ENCODE measurements at regions not wholly inside any gene's neighbourhood (a gene's known extent, or its start where the extent isn't known, plus 50 kb on each side); places are given as distances from the start of the nearest gene placed in this dataset.
"Not testable (repeated sequence)": the region's sequence is repeated elsewhere in the genome, so short reads cannot be mapped to it uniquely, and the experiment has no call there.

GRCh38 chr10:63675171-63675570 is 154.0 kb downstream of the REEP3 start:
- H3K4me3 ChIP-seq (ENCODE audit: low read depth, low read length), result no peak overlapping the region
- TF ChIP-seq, protein P1, sequence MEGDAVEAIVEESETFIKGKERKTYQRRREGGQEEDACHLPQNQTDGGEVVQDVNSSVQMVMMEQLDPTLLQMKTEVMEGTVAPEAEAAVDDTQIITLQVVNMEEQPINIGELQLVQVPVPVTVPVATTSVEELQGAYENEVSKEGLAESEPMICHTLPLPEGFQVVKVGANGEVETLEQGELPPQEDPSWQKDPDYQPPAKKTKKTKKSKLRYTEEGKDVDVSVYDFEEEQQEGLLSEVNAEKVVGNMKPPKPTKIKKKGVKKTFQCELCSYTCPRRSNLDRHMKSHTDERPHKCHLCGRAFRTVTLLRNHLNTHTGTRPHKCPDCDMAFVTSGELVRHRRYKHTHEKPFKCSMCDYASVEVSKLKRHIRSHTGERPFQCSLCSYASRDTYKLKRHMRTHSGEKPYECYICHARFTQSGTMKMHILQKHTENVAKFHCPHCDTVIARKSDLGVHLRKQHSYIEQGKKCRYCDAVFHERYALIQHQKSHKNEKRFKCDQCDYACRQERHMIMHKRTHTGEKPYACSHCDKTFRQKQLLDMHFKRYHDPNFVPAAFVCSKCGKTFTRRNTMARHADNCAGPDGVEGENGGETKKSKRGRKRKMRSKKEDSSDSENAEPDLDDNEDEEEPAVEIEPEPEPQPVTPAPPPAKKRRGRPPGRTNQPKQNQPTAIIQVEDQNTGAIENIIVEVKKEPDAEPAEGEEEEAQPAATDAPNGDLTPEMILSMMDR (IDR thresholded peaks at IDR 0.05; ENCODE audit: borderline replicate concordance, insufficient read depth, low read depth, low read length), result no peak

DNA sequence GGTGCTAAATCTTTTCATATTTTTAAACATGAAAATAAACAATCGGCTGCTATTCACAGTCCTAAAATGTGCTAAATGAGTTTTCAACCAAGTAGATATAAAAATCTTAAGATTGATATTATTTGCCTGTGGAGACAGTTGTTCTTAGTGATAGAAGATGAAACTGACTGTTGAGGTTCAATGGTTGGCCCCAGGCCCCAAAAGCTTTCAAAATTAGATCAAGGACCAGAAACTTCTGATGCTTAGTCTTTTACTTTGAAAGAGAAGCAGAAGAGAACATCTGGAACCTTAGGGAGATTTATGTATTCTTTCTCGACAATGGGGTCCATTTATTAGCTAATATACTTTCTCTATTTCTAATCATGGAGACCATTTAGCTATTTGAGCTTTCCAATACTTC is 155.8 kb downstream of the REEP3 start:
- TF ChIP-seq, protein P1 (IDR thresholded peaks at IDR 0.05; ENCODE audit: borderline replicate concordance, insufficient read depth, low read depth, low read length), result no peak
- no peak overlapping the region for H3K4me3 ChIP-seq (ENCODE audit: low read depth, low read length)

DNA sequence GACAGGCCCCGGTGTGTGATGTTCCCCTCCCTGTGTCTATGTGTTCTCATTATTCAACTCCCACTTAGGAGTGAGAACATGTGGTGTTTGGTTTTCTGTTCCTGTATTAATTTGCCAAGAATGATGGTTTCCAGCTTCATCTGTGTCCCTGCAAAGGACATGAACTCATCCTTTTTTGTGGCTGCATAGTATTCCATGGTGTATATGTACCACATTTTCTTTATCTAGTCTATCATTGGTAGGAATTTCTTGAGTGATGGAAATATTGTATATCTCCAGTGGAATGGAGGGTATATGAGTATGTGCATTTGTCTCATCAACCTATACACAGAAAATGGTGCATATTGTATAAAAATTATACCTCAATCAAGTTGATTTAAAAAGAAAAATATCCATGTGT is 159.3 kb downstream of the REEP3 start:
- H3K4me3 ChIP-seq (ENCODE audit: low read depth, low read length), result not testable (repeated sequence)

DNA sequence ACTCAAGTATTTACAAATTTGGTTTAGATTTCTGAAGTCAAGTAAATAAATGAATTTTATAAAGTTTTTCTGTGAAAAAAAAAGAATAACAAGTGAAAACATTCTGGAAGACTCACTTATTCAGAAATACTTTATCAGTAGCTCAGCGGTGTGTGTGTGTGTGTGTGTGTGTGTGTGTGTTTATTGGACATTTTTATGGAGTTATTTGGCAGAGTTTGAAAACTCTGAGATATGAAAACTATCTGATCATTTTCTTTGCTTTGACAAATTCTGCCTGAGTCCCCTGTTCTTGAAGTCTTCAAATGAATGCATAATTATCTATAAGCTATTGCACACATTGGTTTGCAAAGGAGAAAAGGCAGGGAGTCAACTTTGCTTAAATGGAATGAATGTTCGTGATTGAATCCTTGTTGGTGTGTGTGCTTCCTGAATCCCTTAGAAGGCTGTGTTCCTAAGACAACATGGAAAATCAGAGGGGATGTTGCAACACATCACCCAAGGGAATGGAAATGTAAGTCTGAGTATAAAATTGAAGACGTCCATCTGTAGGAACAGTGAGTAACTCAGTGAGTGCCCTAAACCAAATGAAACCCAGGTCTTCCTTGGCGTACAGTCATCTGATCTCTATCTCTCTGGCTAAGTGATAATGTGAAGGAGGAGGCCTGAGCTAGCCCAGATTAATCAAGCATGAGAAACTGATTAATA is 160.9 kb downstream of the REEP3 start:
- no peak overlapping the region for H3K4me3 ChIP-seq (ENCODE audit: low read depth, low read length)
- TF ChIP-seq, protein P1 (IDR thresholded peaks at IDR 0.05; ENCODE audit: borderline replicate concordance, insufficient read depth, low read depth, low read length), result no peak

- not testable (repeated sequence) for H3K4me3 ChIP-seq (ENCODE audit: low read depth, low read length)
Observed at GRCh38 chr10:63682698-63683052, 161.5 kb downstream of the REEP3 start.

DNA sequence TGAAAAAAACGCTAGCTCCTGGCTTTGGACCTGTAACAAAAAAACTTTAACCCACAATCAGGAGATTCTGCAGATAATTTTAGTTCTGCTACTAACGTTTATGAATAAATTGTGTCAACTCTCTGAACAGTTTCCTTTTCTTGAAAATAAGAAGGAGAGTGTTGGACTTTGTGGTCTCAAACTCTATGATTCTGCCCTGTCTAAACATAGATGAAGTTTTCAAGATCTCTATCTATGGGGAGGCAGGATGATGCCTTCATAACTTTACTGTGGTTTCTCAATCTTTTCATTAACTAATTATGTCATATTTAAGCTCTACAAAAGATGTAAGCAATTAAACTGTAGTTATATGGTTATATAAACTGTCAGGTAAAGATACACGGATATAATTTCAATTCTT is 162.0 kb downstream of the REEP3 start:
- TF ChIP-seq, protein P1 (IDR thresholded peaks at IDR 0.05; ENCODE audit: borderline replicate concordance, insufficient read depth, low read depth, low read length), result no peak
- no peak overlapping the region for H3K4me3 ChIP-seq (ENCODE audit: low read depth, low read length)

- H3K4me3 ChIP-seq (ENCODE audit: low read depth, low read length), result no peak overlapping the region
- TF ChIP-seq, protein P1 (IDR thresholded peaks at IDR 0.05; ENCODE audit: borderline replicate concordance, insufficient read depth, low read depth, low read length), result no peak
Observed at GRCh38 chr10:63683686-63684085, 162.5 kb downstream of the REEP3 start.

DNA sequence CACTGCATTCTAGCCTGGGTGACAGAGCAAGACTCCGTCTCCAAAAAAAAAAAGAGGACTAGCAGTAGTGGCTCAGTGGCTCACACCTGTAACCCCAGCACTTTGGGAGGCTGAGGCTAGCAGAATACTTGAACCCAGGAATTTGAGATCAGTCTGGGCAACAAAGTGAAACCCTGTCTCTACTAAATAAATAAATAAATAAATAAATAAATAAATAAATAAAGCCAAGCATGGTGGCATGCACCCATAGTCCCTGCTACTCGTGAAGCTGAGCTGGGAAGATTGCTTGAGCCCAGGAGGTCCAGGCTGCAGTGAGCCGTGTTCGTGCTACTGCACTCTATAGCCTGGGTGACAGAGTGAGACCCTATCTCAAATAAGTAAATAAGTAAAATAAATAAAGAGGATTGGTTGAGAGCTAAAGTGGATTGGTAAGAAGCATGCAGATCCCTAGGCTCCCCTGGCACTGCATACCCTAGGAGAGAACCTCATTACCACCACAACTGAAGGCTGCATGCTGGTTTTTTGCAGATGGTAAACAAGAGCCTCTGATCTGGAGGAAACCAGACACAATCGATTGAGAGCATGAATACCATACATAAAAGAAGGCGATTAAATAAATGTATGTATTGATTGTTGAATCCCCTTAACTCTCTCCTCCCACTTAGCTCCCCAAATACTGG is 163.2 kb downstream of the REEP3 start:
- no peak overlapping the region for H3K4me3 ChIP-seq (ENCODE audit: low read depth, low read length)
- TF ChIP-seq, protein P1 (IDR thresholded peaks at IDR 0.05; ENCODE audit: borderline replicate concordance, insufficient read depth, low read depth, low read length), result no peak

Measured in GM12875 (cell line).